ENCODE measurements at regions not wholly inside any gene's neighbourhood (a gene's known extent, or its start where the extent isn't known, plus 50 kb on each side); places are given as distances from the start of the nearest gene placed in this dataset.

DNA sequence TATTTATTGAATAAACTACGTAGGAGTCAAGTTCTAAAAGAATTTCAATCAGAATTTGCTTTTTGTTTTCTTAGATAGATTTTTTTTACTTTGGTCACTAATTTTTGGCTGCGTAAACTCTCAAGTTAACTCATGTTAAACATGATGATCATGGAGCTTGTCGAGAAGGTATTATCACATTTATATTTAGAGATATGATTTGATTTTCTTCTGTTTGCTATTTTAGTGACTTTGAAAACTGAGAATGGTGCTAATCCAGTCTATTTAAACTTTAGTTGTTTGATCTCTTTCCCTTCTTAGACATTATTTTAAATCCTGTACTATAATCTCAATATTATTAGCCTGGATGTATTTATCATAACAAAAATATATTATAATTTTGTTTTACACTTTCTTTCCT, 179.4 kb upstream of the SEMA3C start:
- DNase-seq (ENCODE audit: low read depth), result no peak
- TF ChIP-seq, protein P1, sequence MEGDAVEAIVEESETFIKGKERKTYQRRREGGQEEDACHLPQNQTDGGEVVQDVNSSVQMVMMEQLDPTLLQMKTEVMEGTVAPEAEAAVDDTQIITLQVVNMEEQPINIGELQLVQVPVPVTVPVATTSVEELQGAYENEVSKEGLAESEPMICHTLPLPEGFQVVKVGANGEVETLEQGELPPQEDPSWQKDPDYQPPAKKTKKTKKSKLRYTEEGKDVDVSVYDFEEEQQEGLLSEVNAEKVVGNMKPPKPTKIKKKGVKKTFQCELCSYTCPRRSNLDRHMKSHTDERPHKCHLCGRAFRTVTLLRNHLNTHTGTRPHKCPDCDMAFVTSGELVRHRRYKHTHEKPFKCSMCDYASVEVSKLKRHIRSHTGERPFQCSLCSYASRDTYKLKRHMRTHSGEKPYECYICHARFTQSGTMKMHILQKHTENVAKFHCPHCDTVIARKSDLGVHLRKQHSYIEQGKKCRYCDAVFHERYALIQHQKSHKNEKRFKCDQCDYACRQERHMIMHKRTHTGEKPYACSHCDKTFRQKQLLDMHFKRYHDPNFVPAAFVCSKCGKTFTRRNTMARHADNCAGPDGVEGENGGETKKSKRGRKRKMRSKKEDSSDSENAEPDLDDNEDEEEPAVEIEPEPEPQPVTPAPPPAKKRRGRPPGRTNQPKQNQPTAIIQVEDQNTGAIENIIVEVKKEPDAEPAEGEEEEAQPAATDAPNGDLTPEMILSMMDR (IDR thresholded peaks at IDR 0.05; ENCODE audit: insufficient read depth, low read length), result no peak
- no peak overlapping the region for H3K4me3 ChIP-seq (ENCODE audit: low read depth, low read length)

DNA sequence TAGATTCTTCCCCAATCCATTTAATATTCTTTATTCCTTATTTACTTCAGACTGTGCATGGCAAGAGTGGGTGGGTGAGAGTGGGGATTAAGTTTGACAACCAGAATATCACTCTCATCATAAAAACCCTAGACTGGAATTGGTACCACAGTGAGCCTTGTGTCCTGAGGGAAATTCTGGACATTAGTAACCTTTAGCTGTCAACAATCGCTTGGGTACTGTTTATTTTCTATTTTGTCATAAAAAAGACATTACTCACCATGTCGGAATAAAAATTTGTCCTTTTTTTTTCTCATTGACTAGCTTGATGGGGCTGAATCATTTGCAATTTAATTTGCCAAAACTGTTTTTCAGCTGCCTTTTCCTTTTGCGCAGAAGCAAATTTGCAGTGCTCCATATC, 176.1 kb upstream of the SEMA3C start:
- TF ChIP-seq, protein P1 (IDR thresholded peaks at IDR 0.05; ENCODE audit: insufficient read depth, low read length), result no peak
- no peak overlapping the region for H3K4me3 ChIP-seq (ENCODE audit: low read depth, low read length)
- DNase-seq (ENCODE audit: low read depth), result no peak

DNA sequence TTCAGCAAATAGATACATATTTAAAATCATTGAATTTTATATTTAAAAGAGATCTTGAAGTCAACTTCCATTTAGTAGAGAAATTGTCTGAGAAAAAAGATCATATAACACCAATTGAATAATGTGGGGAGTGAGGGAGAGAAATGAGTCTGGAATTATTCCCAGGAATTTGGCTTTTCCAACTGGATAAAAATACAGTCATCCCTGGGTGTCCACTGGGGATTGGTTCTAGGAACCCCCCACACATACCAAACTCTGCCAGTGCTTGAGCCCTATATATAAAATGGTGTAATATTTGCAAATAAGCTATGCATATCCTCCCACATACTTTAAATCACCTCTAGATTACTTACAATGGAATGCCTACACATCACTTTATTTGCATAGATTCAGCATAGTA, 162.8 kb upstream of the SEMA3C start:
- no peak overlapping the region for H3K4me3 ChIP-seq (ENCODE audit: low read depth, low read length)
- DNase-seq (ENCODE audit: low read depth), result peak; percentile 51
- TF ChIP-seq, protein P1 (IDR thresholded peaks at IDR 0.05; ENCODE audit: insufficient read depth, low read length), result no peak

DNA sequence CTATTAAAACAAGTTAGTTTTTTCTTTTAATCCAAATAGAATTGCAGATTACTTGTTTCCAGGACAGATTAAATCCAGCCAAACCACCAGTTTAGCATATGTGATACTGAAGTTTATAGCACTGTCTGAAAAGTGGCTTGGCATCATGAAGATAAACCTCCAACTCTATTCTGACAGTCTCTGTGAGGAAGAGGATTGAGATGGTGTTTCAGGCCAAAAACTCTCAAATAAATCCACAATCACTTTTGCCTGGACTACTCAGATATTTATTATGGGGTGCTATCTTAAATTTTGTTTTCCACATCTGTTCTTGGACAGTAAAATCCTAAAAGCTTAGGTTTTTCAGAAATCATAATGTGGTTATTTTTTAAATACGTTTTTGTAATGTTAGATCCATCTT, 161.7 kb upstream of the SEMA3C start:
- H3K4me3 ChIP-seq (ENCODE audit: low read depth, low read length), result no peak overlapping the region
- TF ChIP-seq, protein P1 (IDR thresholded peaks at IDR 0.05; ENCODE audit: insufficient read depth, low read length), result no peak
- no peak for DNase-seq (ENCODE audit: low read depth)

DNA sequence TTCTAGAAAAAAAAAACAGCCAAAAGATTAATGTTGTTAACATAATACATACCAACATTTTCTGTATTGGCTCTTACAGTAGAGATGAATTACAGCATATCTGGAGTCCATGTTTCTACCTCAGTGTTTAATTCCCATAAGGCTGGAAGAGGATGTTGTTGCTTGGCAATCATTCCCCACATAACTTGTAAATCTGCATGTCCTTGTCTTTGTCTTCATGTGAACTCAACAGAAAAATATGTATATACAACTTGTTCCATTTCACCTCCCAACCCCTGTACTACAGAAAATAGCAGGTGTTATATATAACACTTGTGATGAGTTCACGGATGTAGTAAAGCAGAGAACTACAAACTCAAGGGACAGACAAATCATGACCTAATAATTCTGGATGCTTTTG, 160.9 kb upstream of the SEMA3C start:
- no peak overlapping the region for H3K4me3 ChIP-seq (ENCODE audit: low read depth, low read length)
- TF ChIP-seq, protein P1 (IDR thresholded peaks at IDR 0.05; ENCODE audit: insufficient read depth, low read length), result no peak
- DNase-seq (ENCODE audit: low read depth), result peak; percentile 13

DNA sequence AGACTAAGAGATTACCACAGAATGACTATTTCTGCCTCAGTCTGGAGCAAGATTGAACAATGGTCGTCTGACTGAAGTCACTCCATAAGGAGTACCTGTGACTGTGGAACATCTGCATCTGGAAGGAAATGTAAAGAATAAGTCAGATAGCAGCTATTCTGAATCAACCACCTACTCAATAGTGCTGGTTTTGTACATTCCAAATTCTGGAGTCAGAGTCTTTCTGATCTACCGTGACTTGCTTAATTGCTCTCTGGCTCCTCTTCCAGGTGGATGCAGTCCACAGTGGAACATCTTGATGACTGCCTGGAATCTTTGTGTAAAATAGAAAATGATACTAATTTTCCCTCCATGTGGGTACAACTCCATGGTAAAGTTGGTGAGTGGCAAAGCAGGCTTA, 156.3 kb upstream of the SEMA3C start:
- no peak for DNase-seq (ENCODE audit: low read depth)
- H3K4me3 ChIP-seq (ENCODE audit: low read depth, low read length), result no peak overlapping the region
- TF ChIP-seq, protein P1 (IDR thresholded peaks at IDR 0.05; ENCODE audit: insufficient read depth, low read length), result no peak

DNA sequence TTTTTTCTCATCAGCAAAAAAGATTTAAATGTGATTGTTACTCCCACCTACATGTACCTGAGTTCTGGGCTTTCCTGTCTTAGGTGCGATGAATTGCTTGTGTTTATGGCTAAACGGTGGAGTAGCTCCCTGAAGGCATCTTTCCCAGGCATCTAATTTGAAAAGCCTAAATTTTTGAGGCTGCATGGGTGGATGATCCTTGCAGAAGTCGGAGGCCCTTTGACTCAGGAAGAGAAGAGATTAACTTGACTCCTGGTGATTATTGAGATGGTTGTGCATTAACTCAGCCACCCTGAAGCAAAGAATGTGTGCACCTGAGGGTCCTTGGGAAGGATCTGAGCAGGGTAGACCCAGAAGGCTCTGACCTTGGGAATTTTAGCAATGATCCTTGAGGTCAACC, 155.6 kb upstream of the SEMA3C start:
- H3K4me3 ChIP-seq (ENCODE audit: low read depth, low read length), result no peak overlapping the region
- TF ChIP-seq, protein P1 (IDR thresholded peaks at IDR 0.05; ENCODE audit: insufficient read depth, low read length), result no peak
- DNase-seq (ENCODE audit: low read depth), result no peak
